ENCODE measurements at regions not wholly inside any gene's neighbourhood (a gene's known extent, or its start where the extent isn't known, plus 50 kb on each side); places are given as distances from the start of the nearest gene placed in this dataset.

- intact Hi-C loops (cut with DNase I, micrococcal nuclease): no loop called here
- Histone ChIP-seq H3K36me3 (ENCODE audit: low read depth) (no peaks in the 10 kb centered on the region), H3K4me3 (no peak overlapping the region), H3K9me3 (no peaks in the 10 kb centered on the region), H3K4me1 (ENCODE audit: low read depth) (no peaks in the 10 kb centered on the region)
- TF ChIP-seq CTCF (IDR thresholded peaks at IDR 0.05): no peak
- no peak for ATAC-seq
- no peak for DNase-seq
These were observed 166.7 kb upstream of the FER start for GRCh38 chr5:108581026-108581425.

- TF ChIP-seq CTCF (IDR thresholded peaks at IDR 0.05): no peak
- no peaks in the 10 kb centered on the region for H3K9me3 ChIP-seq
- intact Hi-C loops (cut with DNase I, micrococcal nuclease): no loop called here
- H3K4me1 ChIP-seq (ENCODE audit: low read depth): no peaks in the 10 kb centered on the region
- no peak overlapping the region for H3K4me3 ChIP-seq
- ATAC-seq (no peak), DNase-seq (no peak)
- no peaks in the 10 kb centered on the region for H3K36me3 ChIP-seq (ENCODE audit: low read depth)
These were observed 168.5 kb upstream of the FER start for GRCh38 chr5:108579236-108579635.

- Histone ChIP-seq H3K4me3 (no peak overlapping the region), H3K9me3 (no peaks in the 10 kb centered on the region), H3K36me3 (ENCODE audit: low read depth) (no peaks in the 10 kb centered on the region), H3K4me1 (ENCODE audit: low read depth) (no peaks in the 10 kb centered on the region)
- ATAC-seq: no peak
- intact Hi-C loops (cut with DNase I, micrococcal nuclease): no loop called here
- no peak for DNase-seq
- no peak for TF ChIP-seq CTCF (IDR thresholded peaks at IDR 0.05)
These were observed 168.9 kb upstream of the FER start for GRCh38 chr5:108578791-108579190.

- Histone ChIP-seq H3K4me1 (ENCODE audit: low read depth) (no peaks in the 10 kb centered on the region), H3K4me3 (no peak overlapping the region), H3K9me3 (no peaks in the 10 kb centered on the region), H3K36me3 (ENCODE audit: low read depth) (no peaks in the 10 kb centered on the region)
- ATAC-seq (no peak), DNase-seq (no peak)
- no peak for TF ChIP-seq CTCF (IDR thresholded peaks at IDR 0.05)
- intact Hi-C loops (cut with DNase I, micrococcal nuclease): no loop called here
These were observed 180.3 kb upstream of the FER start for GRCh38 chr5:108567429-108567828.

- no peak for DNase-seq
These were observed 182.5 kb upstream of the FBXL17 start for GRCh38 chr5:108564441-108564840.

More at GRCh38 chr5:108564441-108564840, 182.5 kb upstream of the FBXL17 start:
- no peaks in the 10 kb centered on the region for H3K36me3 ChIP-seq (ENCODE audit: low read depth)
- H3K4me1 ChIP-seq (ENCODE audit: low read depth): no peaks in the 10 kb centered on the region
- H3K9me3 ChIP-seq: no peaks in the 10 kb centered on the region
- TF ChIP-seq CTCF (IDR thresholded peaks at IDR 0.05): no peak
- H3K4me3 ChIP-seq: no peak overlapping the region
- intact Hi-C loops (cut with DNase I, micrococcal nuclease): no loop called here
- no peak for ATAC-seq

Measured in mucosa of descending colon (tissue), 3 donors.